GM12878 (cell line): ENCODE measurements at regions not wholly inside any gene's neighbourhood (a gene's known extent, or its start where the extent isn't known, plus 50 kb on each side); places are given as distances from the start of the nearest gene placed in this dataset.

Experiments
- ATAC-seq: fragments of 200-7000 bp; cut with Tn5 transposase; 3 replicates; pipeline ENCODE4 v1.9.1; 2020; ENCODE audit warnings: mild to moderate bottlenecking, moderate library complexity
- BruUV-seq: library from RNA; stranded (reverse); fragments of 400-500 nt; replicated peaks from 2 replicates; lab custom pipeline; 2021; lab: Mats Ljungman, UMichigan
- CTCF ChIA-PET: fragments of 300-600 bp; sonication (Branson Sonifier 250); formaldehyde crosslinking; extraction: SDS; loops from one replicate; lab custom pipeline; 2021; ENCODE audit warnings: inconsistent platforms; lab: Yijun Ruan, JAX
- POLR2A ChIA-PET: fragments of 350-600 bp; formaldehyde crosslinking; extraction: SDS; loops from one replicate; lab custom pipeline; 2021; ENCODE audit warnings: inconsistent platforms; lab: Charles Lee
- RAD21 ChIA-PET: fragments of 300-600 bp; sonication (Branson Sonifier 250); formaldehyde crosslinking; loops from one replicate; lab custom pipeline; 2023; ENCODE audit warnings: antibody characterized with exemption; ENCODE audit not compliant: unreplicated experiment; lab: Charles Lee
- SMC1A ChIA-PET: fragments of 300-600 bp; sonication (Branson Sonifier 250); formaldehyde crosslinking; loops from one replicate; lab custom pipeline; 2023; ENCODE audit not compliant: unreplicated experiment, uncharacterized antibody; lab: Charles Lee
- DNase-seq: peaks from one replicate; pipeline ENCODE4 v3.0.0-alpha.2; 2011; ENCODE audit warnings: low read depth, low spot score
- FAIRE-seq: peaks from 3 replicates; lab custom pipeline; 2011; peaks lifted over from hg19 to GRCh38; lab: Jason Lieb, UNC
- H2AFZ ChIP-seq: 2 replicates; pipeline ENCODE4 v1.6.0; 2011; ENCODE audit warnings: low read depth, low read length, control low read depth; ENCODE audit not compliant: control insufficient read depth
- H3K27ac ChIP-seq: 2 replicates; pipeline ENCODE4 v1.5.1; 2011; ENCODE audit warnings: control low read depth; ENCODE audit not compliant: control insufficient read depth, insufficient read depth
- H3K27me3 ChIP-seq, 2 experiments: replicated peaks in 1 of 2; 2 replicates each; pipeline versions ENCODE4 v1.6.0 to v1.6.1; 2011; ENCODE audit warnings: low read length in 1 of 2; ENCODE audit not compliant: control insufficient read depth in 2 of 2, insufficient read depth in 2 of 2
- H3K36me3 ChIP-seq, 2 experiments: 2 replicates each; pipeline ENCODE4 v1.5.1; 2011; ENCODE audit warnings: low read length in 1 of 2; ENCODE audit not compliant: control insufficient read depth in 2 of 2, insufficient read depth in 2 of 2
- H3K4me1 ChIP-seq: 2 replicates; pipeline ENCODE4 v1.6.1; 2011; ENCODE audit warnings: mild to moderate bottlenecking, low read length, moderate library complexity, mixed read lengths; ENCODE audit not compliant: control insufficient read depth, insufficient read depth
- H3K4me2 ChIP-seq: 2 replicates; pipeline ENCODE4 v1.6.0; 2011; ENCODE audit warnings: control low read depth; ENCODE audit not compliant: control insufficient read depth, insufficient read depth
- H3K4me3 ChIP-seq: fragments of 200-600 bp; sonication (generic); 2 replicates; pipeline ENCODE4 v1.5.1; 2016
- H3K79me2 ChIP-seq: 2 replicates; pipeline ENCODE4 v1.6.0; 2011; ENCODE audit warnings: low read length; ENCODE audit not compliant: control insufficient read depth, insufficient read depth
- H3K9ac ChIP-seq: 2 replicates; pipeline ENCODE4 v1.8.0; 2011; ENCODE audit warnings: low read length, control low read depth, mixed read lengths; ENCODE audit not compliant: control insufficient read depth, insufficient read depth
- H3K9me3 ChIP-seq: replicated peaks from 3 replicates; pipeline ENCODE4 v1.5.1; 2011; ENCODE audit warnings: mild to moderate bottlenecking, low read length; ENCODE audit not compliant: control insufficient read depth, insufficient read depth
- H4K20me1 ChIP-seq: 2 replicates; pipeline ENCODE4 v1.6.0; 2011; ENCODE audit not compliant: control insufficient read depth, insufficient read depth
- ASH2L ChIP-seq: fragments of 300-600, 200-600 bp; sonication (generic); IDR thresholded peaks from 2 replicates; pipeline ENCODE4 v1.6.1; 2017; ENCODE audit warnings: low read depth, mild to moderate bottlenecking, borderline replicate concordance
- MEF2A ChIP-seq: IDR thresholded peaks from 2 replicates; pipeline ENCODE4 v1.6.1; 2011; ENCODE audit warnings: low read depth, mild to moderate bottlenecking, low read length, moderate library complexity; ENCODE audit not compliant: insufficient read depth
- NFXL1 ChIP-seq: fragments of 450-650 bp; IDR thresholded peaks from 2 replicates; pipeline ENCODE4 v1.6.1; 2017; ENCODE audit warnings: antibody characterized with exemption, mild to moderate bottlenecking, borderline replicate concordance
- NFYB ChIP-seq: IDR thresholded peaks from 2 replicates; pipeline ENCODE4 v1.6.1; 2011; ENCODE audit warnings: low read depth, mild to moderate bottlenecking, low read length, improper control_type of control experiment, moderate library complexity; ENCODE audit not compliant: insufficient read depth
- NKRF ChIP-seq: fragments of 450-650 bp; conservative IDR thresholded peaks from 2 replicates; pipeline ENCODE4 v1.6.1; 2017; ENCODE audit warnings: mild to moderate bottlenecking, moderate library complexity
- SUZ12 ChIP-seq: fragments of 200-600 bp; sonication (generic); IDR thresholded peaks from one replicate; pipeline ENCODE4 v1.6.1; 2018; ENCODE audit warnings: antibody characterized with exemption, mild to moderate bottlenecking; ENCODE audit not compliant: unreplicated experiment
- TAF1 ChIP-seq: IDR thresholded peaks from 2 replicates; pipeline ENCODE4 v1.6.1; 2011; ENCODE audit warnings: mild to moderate bottlenecking, low read depth, low read length, borderline replicate concordance
- TCF3 ChIP-seq: IDR thresholded peaks from 2 replicates; pipeline ENCODE4 v1.6.1; 2012; ENCODE audit warnings: low read depth, mild to moderate bottlenecking, low read length, borderline replicate concordance; ENCODE audit not compliant: insufficient read depth
- TCF7 ChIP-seq: IDR thresholded peaks from 2 replicates; pipeline ENCODE4 v1.6.1; 2014; ENCODE audit warnings: antibody characterized with exemption, borderline replicate concordance
- ZBTB33 ChIP-seq: fragments of 450-650 bp; IDR thresholded peaks from 2 replicates; pipeline ENCODE4 v1.6.1; 2017; ENCODE audit warnings: mild to moderate bottlenecking
- ZBTB4 ChIP-seq: fragments of 450-650 bp; formaldehyde crosslinking; IDR thresholded peaks from 2 replicates; pipeline ENCODE4 v1.4.0; 2022; ENCODE audit warnings: mild to moderate bottlenecking, moderate library complexity
- ZSCAN29 ChIP-seq: fragments of 450-650 bp; IDR thresholded peaks from 2 replicates; pipeline ENCODE4 v1.6.1; 2017; ENCODE audit warnings: mild to moderate bottlenecking, moderate library complexity
- WGBS: methylation state at CpG from one replicate; pipeline ENCODE4 v1.1.6; 2016; ENCODE audit warnings: low lambda C conversion rate; ENCODE audit not compliant: insufficient replicate concordance, insufficient coverage; ENCODE audit errors: missing lambda C conversion rate; 5-methylcytosine and 5-hydroxymethylcytosine counted together
- in situ Hi-C: fragments of 300-500 bp; cut with MboI; formaldehyde crosslinking; loops from 9 replicates; pipeline ENCODE4 v1.14.3; 2018; ENCODE audit warnings: mixed read lengths
- intact Hi-C: fragments of 100-400 bp; cut with micrococcal nuclease; formaldehyde crosslinking; loops from one replicate; pipeline ENCODE4 v1.14.2; 2022; ENCODE audit not compliant: unreplicated experiment

- H3K79me2 ChIP-seq = no peaks in the 10 kb centered on the region
- H4K20me1 ChIP-seq = no peaks in the 10 kb centered on the region
- SMC1A ChIA-PET = no interaction called here
- FAIRE-seq (no peak), DNase-seq (no peak), ATAC-seq (no peak)
- no peaks in the 10 kb centered on the region for H3K27me3 ChIP-seq
- intact Hi-C loops = no loop called here
- H3K4me2 ChIP-seq = no peak overlapping the region
- CTCF ChIA-PET = no interaction called here
- 0% methylated on average over 1 of the region's 1 CpG for WGBS
- no peak overlapping the region for H3K9ac ChIP-seq
- TF ChIP-seq MEF2A (no peak), ZBTB33 (no peak), ZSCAN29 (no peak)
- in situ Hi-C loops = no loop called here
- no peak overlapping the region for H2AFZ ChIP-seq
- BruUV-seq = no TSS peak
- no peak overlapping the region for H3K27ac ChIP-seq
- POLR2A ChIA-PET = no interaction called here
- H3K9me3 ChIP-seq = no peaks in the 10 kb centered on the region
- RAD21 ChIA-PET = no interaction called here
- no peak overlapping the region for H3K4me3 ChIP-seq
- H3K4me1 ChIP-seq = no peaks in the 10 kb centered on the region
- H3K36me3 ChIP-seq = no peaks in the 10 kb centered on the region
Observed at GRCh38 chr5:104498281-104498680, 935.7 kb upstream of the NUDT12 start.

GRCh38 chr5:104494083-104494482 lies 931.5 kb upstream of the NUDT12 start:
- H3K27ac ChIP-seq = no peak overlapping the region
- ChIA-PET CTCF (no interaction called here), POLR2A (no interaction called here), RAD21 (no interaction called here), SMC1A (no interaction called here)
- FAIRE-seq = no peak
- no peaks in the 10 kb centered on the region for H3K9me3 ChIP-seq
- H3K4me1 ChIP-seq = no peaks in the 10 kb centered on the region
- no peaks in the 10 kb centered on the region for H3K27me3 ChIP-seq
- in situ Hi-C loops = no loop called here
- no peak for ATAC-seq
- H3K4me2 ChIP-seq = no peak overlapping the region
- H4K20me1 ChIP-seq = no peaks in the 10 kb centered on the region
- DNase-seq = no peak
- 49% methylated on average over 2 of the region's 2 CpGs for WGBS
- BruUV-seq = no TSS peak
- H3K4me3 ChIP-seq = no peak overlapping the region
- no peaks in the 10 kb centered on the region for H3K36me3 ChIP-seq
- H3K79me2 ChIP-seq = no peaks in the 10 kb centered on the region
- H3K9ac ChIP-seq = no peak overlapping the region
- intact Hi-C loops = no loop called here
- no peak overlapping the region for H2AFZ ChIP-seq
- TF ChIP-seq TCF3 (no peak), TCF7 (no peak), NFXL1 (no peak), SUZ12 (no peak), NFYB (no peak), ASH2L (no peak), TAF1 (no peak), NKRF (no peak), ZBTB4 (CRISPR knock-in tag) (no peak)
